SU-DHL-6 (cell line): ENCODE measurements at regions not wholly inside any gene's neighbourhood (a gene's known extent, or its start where the extent isn't known, plus 50 kb on each side); places are given as distances from the start of the nearest gene placed in this dataset.

ENCODE experiments used
- H2AFZ ChIP-seq: fragments of 200-600 bp; sonication (generic); 2 replicates; pipeline ENCODE4 v1.6.1; 2014; ENCODE audit warnings: low read depth, mild to moderate bottlenecking, moderate library complexity, mixed read lengths, antibody characterized with exemption, low read length; ENCODE audit not compliant: severe bottlenecking
- H3F3A ChIP-seq: fragments of 200-600 bp; shearing (Covaris generic); 2 replicates; pipeline ENCODE4 v1.6.0; 2016; ENCODE audit warnings: antibody characterized with exemption, mild to moderate bottlenecking; ENCODE audit not compliant: insufficient read depth
- H3K27ac ChIP-seq: fragments of 200-600 bp; sonication (generic); 2 replicates; pipeline ENCODE4 v1.5.1; 2016; ENCODE audit warnings: low read depth, mild to moderate bottlenecking, low read length, moderate library complexity, mixed read lengths
- H3K27me3 ChIP-seq: fragments of 200-600 bp; sonication (generic), shearing (Covaris generic); 2 replicates; pipeline ENCODE4 v1.6.0; 2014; ENCODE audit warnings: mild to moderate bottlenecking, low read length
- H3K36me3 ChIP-seq: fragments of 200-600 bp; sonication (generic); 2 replicates; pipeline ENCODE4 v1.6.1; 2014; ENCODE audit warnings: mild to moderate bottlenecking, low read length, mixed read lengths
- H3K4me2 ChIP-seq: fragments of 300-600, 200-600 bp; shearing (Covaris generic), sonication (generic); 2 replicates; pipeline ENCODE4 v1.6.0; 2014; ENCODE audit warnings: low read length, low read depth, mild to moderate bottlenecking; ENCODE audit not compliant: poor library complexity, severe bottlenecking
- H3K4me3 ChIP-seq: fragments of 200-600 bp; sonication (generic); 2 replicates; pipeline ENCODE4 v1.5.1; 2014; ENCODE audit warnings: antibody characterized with exemption, low read length, mild to moderate bottlenecking, mixed read lengths; ENCODE audit not compliant: insufficient read depth, poor library complexity, severe bottlenecking
- H3K79me2 ChIP-seq: fragments of 200-600 bp; sonication (generic); 2 replicates; pipeline ENCODE4 v1.6.1; 2014; ENCODE audit warnings: mild to moderate bottlenecking, low read length, moderate library complexity; ENCODE audit not compliant: insufficient read depth
- H3K9ac ChIP-seq: fragments of 200-600 bp; sonication (generic); 2 replicates; pipeline ENCODE4 v1.7.0; 2014; ENCODE audit warnings: mild to moderate bottlenecking, low read length
- H3K9me2 ChIP-seq: fragments of 200-600 bp; sonication (generic); replicated peaks from 2 replicates; pipeline ENCODE4 v1.6.1; 2014; ENCODE audit warnings: low read length; ENCODE audit not compliant: insufficient read depth
- H3K9me3 ChIP-seq: fragments of 200-600 bp; sonication (generic); 2 replicates; pipeline ENCODE4 v1.6.1; 2014; ENCODE audit warnings: low read length, mixed read lengths; ENCODE audit not compliant: insufficient read depth
- H4K20me1 ChIP-seq: fragments of 200-600 bp; sonication (generic); 2 replicates; pipeline ENCODE4 v1.6.1; 2014; ENCODE audit warnings: low read depth, mild to moderate bottlenecking, antibody characterized with exemption, low read length, moderate library complexity, mixed read lengths
- CTCF ChIP-seq: fragments of 200-600 bp; sonication (generic); IDR thresholded peaks from one replicate; pipeline ENCODE4 v1.5.1; 2017; ENCODE audit warnings: antibody characterized with exemption, mild to moderate bottlenecking, low read length, moderate library complexity; ENCODE audit not compliant: insufficient read depth, poor library complexity, severe bottlenecking
- EZH2phosphoT487 ChIP-seq: fragments of 200-600 bp; sonication (generic), shearing (Covaris generic); conservative IDR thresholded peaks from 2 replicates; pipeline ENCODE4 v1.6.1; 2018; ENCODE audit warnings: mild to moderate bottlenecking, antibody characterized with exemption, low read length, moderate library complexity, mixed read lengths

GRCh38 chr5:36416605-36417004 is 114.9 kb upstream of the RANBP3L start:
- Histone ChIP-seq H3K9me2 (no peaks in the 10 kb centered on the region), H3K4me2 (no peak overlapping the region), H3K4me3 (no peak overlapping the region), H4K20me1 (no peaks in the 10 kb centered on the region), H3K27me3 (no peaks in the 10 kb centered on the region), H3K27ac (no peak overlapping the region), H3K36me3 (no peaks in the 10 kb centered on the region), H3K9ac (no peak overlapping the region), H3F3A (no peaks in the 10 kb centered on the region), H2AFZ (no peak overlapping the region), H3K9me3 (no peaks in the 10 kb centered on the region), H3K79me2 (no peaks in the 10 kb centered on the region)
- no peak for TF ChIP-seq EZH2phosphoT487
- TF ChIP-seq CTCF: no peak

GRCh38 chr5:36417221-36417620 is 115.5 kb upstream of the RANBP3L start:
- no peak overlapping the region for H2AFZ ChIP-seq
- H3K9ac ChIP-seq: no peak overlapping the region
- H3K9me2 ChIP-seq: no peaks in the 10 kb centered on the region
- H3K79me2 ChIP-seq: no peaks in the 10 kb centered on the region
- H3F3A ChIP-seq: no peaks in the 10 kb centered on the region
- no peak overlapping the region for H3K4me3 ChIP-seq
- H3K4me2 ChIP-seq: no peak overlapping the region
- no peaks in the 10 kb centered on the region for H3K36me3 ChIP-seq
- H4K20me1 ChIP-seq: no peaks in the 10 kb centered on the region
- no peak for TF ChIP-seq CTCF
- TF ChIP-seq EZH2phosphoT487: no peak
- H3K27me3 ChIP-seq: no peaks in the 10 kb centered on the region
- no peaks in the 10 kb centered on the region for H3K9me3 ChIP-seq
- no peak overlapping the region for H3K27ac ChIP-seq

GRCh38 chr5:36417668-36418067 is 116.0 kb upstream of the RANBP3L start:
- H3K9ac ChIP-seq: no peak overlapping the region
- H3K4me3 ChIP-seq: no peak overlapping the region
- H3K27ac ChIP-seq: no peak overlapping the region
- H4K20me1 ChIP-seq: no peaks in the 10 kb centered on the region
- no peaks in the 10 kb centered on the region for H3K9me3 ChIP-seq
- no peak for TF ChIP-seq CTCF
- no peak for TF ChIP-seq EZH2phosphoT487
- H3F3A ChIP-seq: no peaks in the 10 kb centered on the region
- H3K9me2 ChIP-seq: no peaks in the 10 kb centered on the region
- no peak overlapping the region for H2AFZ ChIP-seq
- H3K79me2 ChIP-seq: no peaks in the 10 kb centered on the region
- no peaks in the 10 kb centered on the region for H3K36me3 ChIP-seq
- H3K27me3 ChIP-seq: no peaks in the 10 kb centered on the region
- no peak overlapping the region for H3K4me2 ChIP-seq
